GM19043 (cell line): ENCODE measurements at regions not wholly inside any gene's neighbourhood (a gene's known extent, or its start where the extent isn't known, plus 50 kb on each side); places are given as distances from the start of the nearest gene placed in this dataset.

Experiments used
- ATAC-seq: cut with Tn5 transposase; IDR thresholded peaks from one replicate; pipeline ENCODE4 v1.9.1; 2021; ENCODE audit warnings: low read depth; ENCODE audit not compliant: unreplicated experiment

DNA sequence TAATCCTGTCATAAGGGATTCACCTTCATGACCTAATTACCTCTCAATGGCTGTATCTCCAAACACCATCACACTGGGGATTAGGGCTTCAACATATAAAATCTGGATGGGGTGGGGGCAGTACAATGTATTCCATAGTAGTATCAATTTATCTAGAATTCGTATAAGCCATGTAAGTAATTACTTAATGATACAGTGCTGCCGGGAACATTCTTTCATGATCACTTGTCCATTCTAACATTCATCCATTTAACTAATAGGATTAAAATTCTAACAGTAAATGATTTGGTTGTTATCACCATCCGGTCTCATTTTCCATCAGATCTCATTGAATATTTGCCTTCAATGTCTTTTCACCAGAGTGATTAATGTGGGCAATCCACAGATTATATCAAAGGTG lies 1620.9 kb upstream of the TENM3 start:
- no peak for ATAC-seq

DNA sequence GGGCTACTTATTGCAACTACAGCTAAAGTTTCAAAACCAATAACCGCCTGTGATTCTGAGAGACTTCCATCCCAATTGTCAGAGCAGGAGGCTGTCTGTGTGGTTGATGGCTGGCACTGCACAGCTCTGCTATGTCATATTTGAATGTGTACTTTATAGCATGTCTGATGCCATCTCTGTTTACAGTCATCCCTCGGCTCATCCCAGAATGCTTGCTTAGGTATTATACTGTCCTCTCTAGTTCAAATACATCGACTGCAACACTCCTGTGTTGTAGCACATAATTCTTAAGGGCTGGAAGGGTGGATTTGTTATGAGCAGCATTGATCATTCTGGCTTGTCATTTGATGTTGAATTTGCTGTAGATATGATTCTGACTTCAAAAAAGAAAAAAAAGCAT lies 1617.5 kb upstream of the TENM3 start:
- no peak for ATAC-seq

DNA sequence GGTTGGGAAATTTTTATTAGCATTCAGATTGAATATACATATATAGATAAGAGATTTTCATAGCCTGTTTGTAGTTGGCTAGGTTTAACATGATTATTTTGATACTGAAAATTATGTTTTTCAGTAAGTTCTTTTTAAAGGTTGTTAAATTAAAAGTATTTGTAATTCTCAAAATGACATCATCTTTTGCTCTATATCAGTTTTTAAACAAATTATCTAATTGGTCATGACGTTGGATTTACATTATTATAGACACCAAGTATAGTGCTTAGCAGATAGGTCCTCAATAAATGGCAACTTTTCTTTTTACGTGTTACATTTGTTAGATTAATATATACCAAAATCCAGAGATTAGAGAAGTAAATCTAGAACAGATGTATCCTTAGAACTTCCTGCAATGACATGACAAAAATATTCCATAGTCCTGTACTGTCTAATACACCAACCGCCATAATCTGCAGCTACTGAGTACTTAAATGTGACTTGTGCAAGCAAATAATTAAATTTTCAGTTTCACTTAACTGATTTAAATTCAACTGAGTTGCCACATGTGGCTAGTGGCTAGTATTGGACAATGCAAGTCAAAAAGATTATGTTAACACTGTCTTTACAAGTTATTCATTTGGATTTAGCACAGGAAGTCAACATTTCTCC lies 1613.1 kb upstream of the TENM3 start:
- ATAC-seq: no peak

DNA sequence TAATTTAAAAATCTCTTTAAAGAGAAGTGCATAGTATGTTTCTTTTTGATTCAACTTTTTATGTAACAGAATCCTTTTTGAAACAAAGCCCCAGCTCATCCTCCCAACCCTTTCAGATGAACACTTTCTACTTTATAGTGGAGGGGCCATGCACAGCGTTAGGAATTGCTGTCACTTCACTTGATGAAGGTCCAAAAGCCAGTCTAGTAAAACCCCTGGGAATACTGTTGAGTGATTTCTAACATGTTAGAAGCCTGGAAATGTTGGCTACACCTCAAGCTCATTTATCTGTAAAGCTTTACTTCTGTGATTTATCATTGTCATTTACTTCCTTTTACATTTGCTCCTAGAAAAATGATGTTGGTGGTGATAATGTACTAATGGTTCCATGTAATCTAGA lies 1608.9 kb upstream of the TENM3 start:
- no peak for ATAC-seq

DNA sequence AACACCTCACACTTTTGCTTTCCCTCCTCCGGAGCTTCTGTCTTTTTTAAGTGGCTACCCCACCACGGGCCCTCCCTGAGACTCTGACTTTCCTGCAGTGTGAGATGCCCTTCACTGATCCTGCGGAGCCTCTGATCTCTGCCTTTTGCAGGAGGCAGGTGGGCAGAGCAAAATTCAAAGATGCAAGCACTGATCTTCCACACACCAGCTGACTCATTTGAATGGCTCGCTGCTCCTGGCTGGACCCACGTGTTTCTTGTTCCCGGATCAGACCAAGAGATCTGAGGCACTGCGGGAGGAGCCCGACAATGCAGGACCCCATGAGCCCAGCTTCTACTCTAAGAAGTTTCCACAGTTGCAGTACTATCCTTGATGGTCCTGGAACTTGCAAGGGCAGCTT lies 1607.9 kb upstream of the TENM3 start:
- no peak for ATAC-seq

DNA sequence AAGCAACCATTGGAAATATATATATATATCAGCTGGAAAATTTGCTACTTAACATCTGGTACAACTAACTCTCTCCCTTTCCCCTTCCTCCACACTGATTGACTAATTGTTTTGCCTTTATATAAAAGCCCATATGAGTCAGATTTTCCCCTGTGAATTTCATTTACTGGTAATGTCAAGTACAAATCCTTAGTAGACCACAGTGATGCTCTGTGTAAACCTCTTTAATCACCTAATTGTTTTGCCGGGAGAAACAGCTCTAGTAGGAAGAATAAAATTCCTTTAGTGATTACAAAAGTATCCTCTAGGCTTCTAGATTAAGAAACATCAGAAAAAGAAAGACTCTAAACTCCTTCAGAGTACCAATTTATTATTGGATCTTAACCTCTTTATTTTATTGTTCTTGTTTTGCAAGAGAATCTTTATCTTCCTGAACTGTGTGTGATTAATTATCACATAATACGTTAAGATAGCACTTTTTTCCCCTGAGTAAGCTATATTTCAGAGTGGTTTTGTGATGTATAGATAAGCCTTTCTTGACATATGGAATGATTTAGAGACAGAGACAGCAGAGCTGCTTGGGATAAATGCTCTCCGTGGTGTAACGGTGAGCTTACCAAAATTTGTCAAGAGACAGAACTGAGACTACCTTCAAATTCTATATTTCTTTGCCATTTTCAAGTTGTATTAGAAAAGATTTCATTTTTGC lies 1606.4 kb upstream of the TENM3 start:
- ATAC-seq: no peak

DNA sequence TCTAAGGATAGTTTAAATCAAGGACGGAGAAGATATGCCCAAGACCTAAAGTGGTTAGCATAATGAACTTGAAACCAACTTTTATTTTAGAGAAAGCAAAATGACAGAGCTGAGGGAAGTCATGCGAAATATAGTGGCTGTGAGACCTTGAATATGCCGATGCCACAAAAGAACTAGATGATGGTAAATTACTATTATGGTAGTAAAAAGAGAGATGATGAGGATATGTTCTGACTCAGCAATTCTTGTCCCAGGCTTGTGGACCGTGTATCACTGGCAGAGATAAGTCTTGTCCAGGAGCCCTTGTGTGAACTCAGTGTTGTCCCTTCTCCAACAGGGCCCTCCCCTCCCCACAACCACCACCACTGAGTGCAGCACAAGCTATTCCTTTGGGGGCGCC lies 1605.6 kb upstream of the TENM3 start:
- no peak for ATAC-seq

DNA sequence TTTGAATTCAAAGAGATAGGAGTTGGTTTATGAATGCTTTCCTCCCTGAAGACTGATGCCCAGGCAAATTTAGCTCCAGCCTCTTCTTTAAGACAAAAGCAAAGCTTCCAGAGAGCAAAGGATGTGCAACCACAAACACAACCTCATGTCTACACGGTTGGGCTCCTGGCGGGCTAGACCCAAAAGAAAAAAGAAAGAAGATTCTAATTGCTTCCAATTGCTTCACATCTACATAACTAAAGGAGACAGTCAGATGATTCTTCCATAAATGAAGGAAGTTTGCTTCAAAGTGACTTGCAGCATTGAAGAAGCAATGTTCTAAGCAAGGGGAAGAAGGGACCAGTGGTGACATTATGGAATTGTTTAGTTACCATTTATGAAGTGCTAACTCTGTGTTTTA lies 1603.0 kb upstream of the TENM3 start:
- no peak for ATAC-seq

DNA sequence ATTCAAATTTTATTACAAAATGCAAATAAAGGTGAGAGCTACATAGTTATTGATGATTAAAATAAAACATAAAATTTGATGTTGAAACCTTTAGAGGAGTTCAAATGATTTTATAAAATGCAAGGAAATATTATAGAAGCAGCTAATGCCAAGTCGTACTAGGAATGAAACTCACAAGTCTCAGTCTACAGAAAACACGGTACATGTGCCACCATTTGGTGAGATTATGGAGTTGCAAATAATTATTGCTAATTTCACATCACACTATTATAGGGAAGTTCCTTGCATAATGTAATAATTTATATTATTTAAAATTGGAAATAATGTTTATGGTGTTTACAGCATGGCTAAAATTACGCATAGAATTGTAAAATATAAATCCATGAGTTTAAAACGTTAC lies 1601.7 kb upstream of the TENM3 start:
- no peak for ATAC-seq

DNA sequence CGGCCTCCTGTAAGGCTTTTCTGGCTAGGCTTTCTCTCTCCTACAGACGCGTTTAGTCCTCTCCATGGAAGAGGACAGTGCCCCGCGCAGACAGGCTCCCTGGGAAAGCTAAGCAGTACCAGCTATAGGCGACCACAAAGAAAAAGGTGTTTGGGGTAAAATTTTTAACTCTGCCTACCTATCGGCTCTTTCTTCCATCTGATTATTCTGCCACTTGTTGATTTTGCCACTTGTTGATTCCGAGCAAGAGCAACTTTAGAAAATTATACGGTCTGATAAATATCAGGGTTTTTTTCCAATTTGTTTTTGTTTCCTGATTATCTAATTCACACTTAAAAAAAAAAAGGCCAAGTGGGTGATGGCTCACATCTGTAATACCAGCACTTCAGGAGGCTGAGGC lies 1600.5 kb upstream of the TENM3 start:
- no peak for ATAC-seq

DNA sequence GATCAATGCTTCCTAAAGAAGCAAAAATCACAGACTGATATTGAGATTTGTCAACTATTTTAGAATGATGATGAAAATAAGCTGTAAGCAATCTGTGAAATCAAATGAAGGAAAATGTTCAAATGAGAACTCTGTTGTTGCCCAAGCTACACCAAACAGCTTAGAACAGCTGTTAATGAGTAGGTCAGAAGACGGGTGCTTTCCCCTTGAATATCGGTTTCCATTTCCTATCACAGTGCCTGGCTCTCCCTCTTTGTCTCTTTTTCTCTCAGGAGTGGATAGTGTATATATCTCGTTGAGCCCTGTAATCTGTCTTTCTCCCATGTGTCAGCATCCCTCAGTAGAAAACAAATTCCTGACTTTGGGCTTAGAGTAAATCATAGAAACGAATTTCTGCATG lies 1592.9 kb upstream of the TENM3 start:
- peak; percentile 61 for ATAC-seq

DNA sequence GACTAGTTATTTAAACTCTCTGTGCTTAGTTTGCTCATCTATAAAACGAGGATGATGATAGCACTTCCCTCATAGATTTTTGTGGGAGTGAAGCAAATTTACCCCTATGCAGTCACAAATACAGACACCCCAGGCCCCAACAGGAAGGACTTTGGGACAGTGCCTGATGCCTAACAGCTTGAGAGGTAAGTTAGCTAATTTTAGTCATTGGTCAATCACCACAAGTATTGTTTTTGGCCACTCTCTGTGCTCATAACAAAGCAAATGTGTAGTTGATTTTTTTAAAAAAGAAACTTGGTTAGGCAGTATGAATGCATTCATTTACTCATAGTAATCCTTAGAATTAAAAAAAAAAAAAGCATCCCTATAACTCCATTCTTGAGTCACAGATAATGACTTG lies 1590.7 kb upstream of the TENM3 start:
- no peak for ATAC-seq

DNA sequence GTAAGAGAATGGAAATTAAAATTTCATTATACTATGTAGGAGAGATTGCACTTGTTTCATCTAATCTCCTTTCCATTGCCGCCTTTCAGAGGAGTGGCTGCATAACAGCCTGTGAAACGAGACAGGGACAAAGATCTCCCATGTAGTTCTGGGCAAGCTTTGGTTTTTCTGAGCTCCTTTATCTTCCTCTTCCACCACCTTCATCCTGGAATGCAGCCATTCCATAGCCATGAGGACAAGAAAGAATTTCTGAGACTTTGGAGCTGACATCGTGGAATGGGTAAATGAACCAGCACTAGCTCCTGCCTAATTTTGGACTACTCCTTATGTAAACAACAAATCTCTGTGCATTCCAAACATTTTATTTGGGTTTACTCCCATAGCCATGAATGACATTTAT lies 1587.3 kb upstream of the TENM3 start:
- no peak for ATAC-seq

DNA sequence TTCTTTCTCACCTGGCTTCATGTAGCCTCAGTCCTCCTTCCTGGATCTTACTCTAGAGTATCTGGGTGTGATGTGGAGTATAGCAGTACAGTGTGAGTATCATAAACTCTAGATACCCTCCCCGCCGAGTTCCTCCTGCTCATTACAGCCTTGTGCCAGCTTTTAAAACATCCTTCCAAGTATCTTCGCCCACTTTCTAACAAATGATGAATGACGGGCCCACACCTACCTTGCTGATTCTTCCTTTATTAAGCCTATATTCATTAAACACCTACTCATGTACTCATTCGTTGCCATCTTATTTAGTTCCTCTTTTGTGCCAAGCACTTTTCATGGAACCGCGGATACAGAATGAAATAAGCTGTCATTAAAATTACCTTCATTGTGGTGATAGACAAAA lies 1585.3 kb upstream of the TENM3 start:
- ATAC-seq: no peak

DNA sequence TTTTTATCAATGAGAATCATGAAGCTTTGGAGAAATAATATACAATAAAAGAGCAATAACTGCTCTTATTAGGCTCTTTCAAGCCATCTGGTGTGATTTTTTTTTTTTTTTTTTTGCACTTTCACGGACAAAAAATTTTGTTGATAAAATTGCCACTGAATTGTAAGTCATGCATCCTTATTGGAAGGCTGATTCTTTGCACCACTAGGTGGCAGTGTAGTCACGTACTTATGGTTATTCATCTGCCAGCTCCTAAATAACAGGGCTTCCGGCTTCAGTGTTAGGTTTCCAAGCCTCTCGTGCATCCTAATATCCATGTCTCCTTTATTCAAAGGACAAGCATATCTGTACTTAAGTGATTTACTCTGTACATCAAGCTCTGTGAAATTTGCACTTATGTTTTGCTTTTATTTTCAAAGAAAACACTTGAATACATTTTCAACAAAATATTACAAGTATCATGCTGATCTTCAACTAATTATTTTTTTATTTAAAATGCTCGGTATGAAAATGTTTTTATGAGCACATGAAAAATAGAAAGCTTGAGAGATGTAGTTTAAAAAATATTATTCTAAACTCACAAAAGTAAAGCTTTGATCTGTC lies 1578.3 kb upstream of the TENM3 start:
- ATAC-seq: peak; percentile 77

DNA sequence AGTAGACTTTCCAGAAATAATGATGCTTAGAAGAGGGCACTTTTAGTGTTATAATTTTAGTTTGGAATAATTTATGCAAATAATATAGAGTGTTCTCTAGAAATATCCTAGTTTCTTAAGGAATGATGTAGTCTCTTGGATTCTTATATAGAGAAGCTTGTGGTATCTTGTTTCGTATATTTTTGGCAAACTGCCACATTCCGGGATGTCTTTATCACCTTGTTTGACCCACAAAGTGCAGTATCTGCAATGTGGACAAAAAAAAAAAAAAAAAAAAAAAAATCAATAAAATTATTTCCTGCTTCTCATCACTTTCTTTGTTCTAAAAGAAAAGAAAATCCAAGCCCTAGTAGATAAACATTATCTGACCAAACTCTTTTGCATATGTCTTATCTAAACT lies 1577.7 kb upstream of the TENM3 start:
- no peak for ATAC-seq

DNA sequence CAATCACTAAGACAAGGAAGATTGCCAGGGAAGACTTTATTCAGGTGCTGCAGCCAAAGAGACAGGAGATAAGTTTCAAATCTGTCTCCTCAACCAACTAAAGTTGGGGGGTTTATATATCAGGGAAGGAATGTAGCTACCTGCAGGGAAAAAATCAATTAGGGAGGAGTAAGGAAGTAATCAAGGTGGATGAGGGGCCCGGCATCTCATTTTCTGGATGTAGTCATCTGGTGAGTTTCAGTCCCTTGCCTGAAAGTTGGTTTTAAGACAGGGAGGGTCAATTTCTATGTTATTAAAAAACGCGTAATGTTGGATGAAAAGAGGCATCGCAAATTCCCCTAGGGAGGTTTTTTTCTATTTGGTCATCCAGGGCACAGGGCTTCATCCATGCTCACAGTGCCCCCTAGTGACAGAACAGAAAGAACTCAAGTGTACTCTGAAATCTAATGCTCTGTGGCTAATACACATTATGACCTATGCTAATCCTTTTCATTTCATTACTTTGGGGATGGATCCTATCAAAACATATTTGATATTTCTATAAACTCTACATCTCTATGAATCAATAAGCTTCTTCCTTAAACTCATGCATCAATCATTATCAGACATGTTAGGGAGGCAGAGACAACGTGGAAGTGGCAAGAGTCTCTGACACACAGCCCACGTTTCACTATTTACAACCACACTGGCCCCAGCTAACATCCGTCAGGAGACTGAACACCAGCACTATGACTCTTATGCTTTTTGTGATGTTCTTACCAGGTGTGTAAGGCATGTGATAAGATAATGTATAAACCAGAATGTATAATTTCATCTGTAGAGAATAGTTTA lies 1577.0 kb upstream of the TENM3 start:
- peak; percentile 73 for ATAC-seq

DNA sequence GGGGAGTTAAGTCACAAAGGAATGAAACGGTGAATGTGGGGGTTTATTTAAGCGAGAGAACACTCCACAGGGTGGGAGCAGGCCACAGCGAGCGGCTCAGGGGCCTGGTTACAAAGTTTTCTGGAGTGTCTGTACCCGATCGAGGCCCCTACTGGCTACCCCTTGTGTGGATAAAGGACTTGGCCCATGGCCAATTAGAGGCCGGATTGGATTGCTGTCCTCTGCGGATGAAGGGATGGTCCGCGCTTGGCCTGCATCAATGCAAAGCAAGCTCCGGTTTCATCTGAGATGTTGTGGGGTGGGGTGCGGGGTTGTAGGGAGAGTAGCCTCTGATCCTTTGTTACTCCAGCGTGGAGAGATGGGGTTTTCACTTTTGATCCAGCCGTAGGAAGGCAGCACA lies 1574.5 kb upstream of the TENM3 start:
- no peak for ATAC-seq

DNA sequence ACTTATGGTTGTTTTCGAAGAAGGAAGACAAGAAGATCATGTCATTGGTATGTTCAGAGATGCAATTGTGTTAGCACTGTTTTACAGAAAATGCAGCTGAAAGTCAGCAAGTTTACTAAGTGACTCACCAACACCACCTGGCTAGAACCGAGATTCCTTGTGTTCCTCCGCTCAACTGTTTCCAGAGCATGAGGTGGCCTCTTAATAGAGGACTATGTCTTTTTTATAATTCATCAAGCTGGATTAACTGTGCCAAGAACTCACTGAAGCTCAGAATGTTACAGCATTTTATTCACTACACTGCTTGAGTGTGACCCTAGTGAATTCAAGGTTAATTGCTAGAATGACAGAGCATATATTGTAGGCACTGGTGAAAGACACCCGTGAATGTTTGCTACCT lies 1573.5 kb upstream of the TENM3 start:
- ATAC-seq: no peak

DNA sequence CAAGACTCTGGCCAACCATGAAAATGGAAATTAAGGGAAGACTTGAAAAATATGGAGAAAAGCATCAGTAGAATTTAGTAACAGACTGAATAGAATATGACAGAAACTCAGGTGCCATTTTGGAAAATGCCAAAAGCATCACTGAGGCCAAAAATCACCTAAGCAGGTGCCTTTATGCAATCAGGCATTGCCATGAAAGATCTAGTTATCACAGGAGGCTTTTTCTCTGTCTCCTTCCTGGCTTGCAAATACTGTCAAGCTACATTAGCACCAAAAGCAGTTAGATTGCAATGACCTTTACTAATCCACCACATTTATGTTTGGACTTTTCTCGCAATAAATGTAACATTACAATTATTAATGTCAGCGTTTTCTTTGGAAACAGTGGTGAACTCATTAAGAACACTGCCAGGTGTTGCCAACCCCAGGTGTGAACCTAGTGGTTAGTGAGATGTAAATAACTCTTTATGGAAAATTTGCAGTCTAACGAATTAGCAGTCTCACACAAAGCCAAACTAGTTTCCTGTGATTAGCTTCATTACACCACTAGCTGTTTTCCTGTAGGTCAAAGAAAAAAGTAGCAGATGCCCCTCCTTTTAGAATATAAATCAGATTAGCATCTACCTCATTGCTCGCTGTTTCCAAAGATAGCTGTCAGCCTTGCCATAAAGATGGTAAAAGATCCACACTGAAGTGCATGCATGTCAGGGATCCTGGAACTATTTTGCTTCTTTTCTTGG lies 1568.4 kb upstream of the TENM3 start:
- no peak for ATAC-seq

DNA sequence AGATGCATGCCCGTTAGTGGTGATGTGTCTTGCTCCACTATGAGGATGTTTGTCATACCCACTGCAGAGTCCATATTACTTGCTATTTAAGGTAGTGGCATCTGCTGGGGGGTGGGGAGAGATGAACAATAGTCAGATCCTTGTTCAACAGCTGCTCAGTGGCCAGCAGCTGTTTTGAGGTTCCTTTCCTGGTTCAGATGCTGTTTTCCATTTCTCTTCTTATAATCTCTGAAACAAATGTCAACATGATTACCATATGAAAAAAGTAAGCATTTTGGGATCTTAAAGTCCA lies 1567.9 kb upstream of the TENM3 start:
- ATAC-seq: no peak
